Activated effector memory CD4-positive, alpha-beta T cell treated with Interleukin-2 at 50 U/mL for 16 hours (primary cell): ENCODE measurements at regions not wholly inside any gene's neighbourhood (a gene's known extent, or its start where the extent isn't known, plus 50 kb on each side); places are given as distances from the start of the nearest gene placed in this dataset.
"Not testable (repeated sequence)": the region's sequence is repeated elsewhere in the genome, so short reads cannot be mapped to it uniquely, and the experiment has no call there.

Source experiments
- DNase-seq: peaks from one replicate; pipeline ENCODE4 v3.0.0-alpha.2; 2020

GRCh38 chr14:65975865-65976264 is 510.3 kb upstream of the CCDC196 start:
- no peak for DNase-seq

- DNase-seq, result no peak
Measured at GRCh38 chr14:65976761-65977404, 509.3 kb upstream of the CCDC196 start.

DNA sequence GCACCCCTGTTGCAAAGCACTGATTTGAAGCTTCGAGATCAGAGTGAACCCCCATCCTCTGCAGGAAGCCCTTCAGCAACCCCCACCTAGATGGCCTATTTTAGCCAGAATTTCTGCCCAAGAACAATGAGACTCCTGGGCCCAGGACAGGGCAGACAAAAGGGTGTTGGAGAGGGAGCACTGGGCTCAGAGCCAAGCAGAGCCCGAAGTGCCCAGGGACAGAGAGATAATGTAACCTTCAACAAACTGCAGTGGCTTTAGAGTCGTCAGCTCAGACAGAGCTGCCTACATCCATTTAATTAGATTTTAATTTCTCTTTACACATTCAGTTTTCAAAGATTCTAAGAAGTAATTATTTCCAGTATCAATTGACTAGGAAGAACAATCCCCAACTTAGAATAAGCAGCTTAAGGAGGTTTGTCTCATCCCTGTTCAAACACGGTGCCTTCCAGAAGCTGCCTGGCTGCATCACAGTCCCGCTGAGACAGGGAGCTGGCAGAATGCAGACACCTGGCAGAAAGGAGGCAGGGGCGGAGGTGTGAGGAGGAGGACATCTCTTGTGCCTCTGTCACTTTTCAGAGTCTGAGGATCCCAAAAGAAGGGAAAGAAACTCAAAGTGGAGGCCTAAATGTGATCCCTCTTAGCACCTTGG is 504.9 kb upstream of the CCDC196 start:
- DNase-seq, result no peak

GRCh38 chr14:65986041-65986440 is 500.1 kb upstream of the CCDC196 start:
- DNase-seq, result no peak

- DNase-seq, result no peak
Measured at GRCh38 chr14:65989981-65990380, 496.2 kb upstream of the CCDC196 start.

- DNase-seq, result no peak
Measured at GRCh38 chr14:65991104-65991503, 495.1 kb upstream of the CCDC196 start.

- DNase-seq, result not testable (repeated sequence)
Measured at GRCh38 chr14:65991935-65992334, 494.2 kb upstream of the CCDC196 start.

GRCh38 chr14:65993103-65993502 is 493.1 kb upstream of the CCDC196 start:
- DNase-seq, result no peak

DNA sequence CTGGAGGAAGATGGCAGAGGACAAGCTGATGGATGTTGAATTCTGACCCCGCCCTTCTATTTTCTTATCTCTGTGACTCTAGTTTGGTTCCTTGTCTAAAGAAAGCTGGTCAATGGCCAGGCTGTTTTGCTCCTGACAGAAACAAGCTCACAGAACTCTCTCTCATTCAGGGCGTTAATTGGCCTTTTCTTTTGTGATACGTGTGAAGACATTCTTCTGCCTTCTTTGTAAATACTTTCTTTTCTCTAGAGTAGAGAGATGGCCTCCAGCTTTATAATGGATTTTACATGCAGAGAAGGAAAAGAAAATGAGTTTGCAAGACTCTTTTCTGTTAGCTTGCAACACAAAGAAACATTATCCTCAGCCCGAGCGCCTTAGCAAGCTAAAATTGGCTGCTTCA is 492.2 kb upstream of the CCDC196 start:
- DNase-seq, result no peak

DNA sequence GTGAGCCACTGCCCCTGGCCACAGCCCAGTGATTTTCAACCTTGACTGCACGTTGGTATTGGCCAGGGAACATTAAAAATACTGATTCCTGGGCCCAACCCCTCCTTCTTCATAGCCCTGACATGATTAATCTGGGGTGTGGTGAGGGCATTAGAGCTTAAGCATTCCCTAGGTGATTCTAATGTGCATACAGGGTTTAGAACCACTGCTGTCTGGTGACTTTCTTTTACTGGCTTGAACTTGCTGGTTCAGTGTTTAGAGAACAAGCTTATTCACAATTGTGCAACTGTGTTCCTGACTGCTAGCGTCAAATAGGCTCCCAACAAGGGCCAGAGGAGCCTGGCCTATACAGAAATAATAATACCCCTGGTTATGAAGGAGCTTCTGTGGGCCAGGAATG is 488.8 kb upstream of the CCDC196 start:
- DNase-seq, result no peak

- DNase-seq, result no peak
Measured at GRCh38 chr14:65999865-66000264, 486.3 kb upstream of the CCDC196 start.

- no peak for DNase-seq
Measured at GRCh38 chr14:66000766-66001165, 485.4 kb upstream of the CCDC196 start.

DNA sequence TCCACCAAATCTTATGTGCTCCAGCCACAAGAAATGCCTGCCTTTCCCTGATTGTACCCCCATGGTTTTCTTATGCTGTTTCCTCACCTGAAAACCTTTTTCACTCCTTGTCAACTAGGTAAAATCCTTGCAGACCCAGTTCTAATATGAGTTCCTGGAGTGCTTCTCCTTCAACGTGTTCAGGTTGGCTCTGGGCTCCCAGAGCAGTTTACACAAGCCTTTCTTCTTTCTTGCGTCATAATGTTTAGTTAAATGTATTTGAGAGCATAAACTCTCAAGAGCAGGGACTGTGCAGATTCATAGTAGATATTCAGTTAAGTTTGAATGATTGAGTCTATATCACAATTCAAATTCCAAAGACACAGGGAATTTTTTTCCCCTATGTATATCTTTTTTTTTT is 484.8 kb upstream of the CCDC196 start:
- DNase-seq, result no peak

DNA sequence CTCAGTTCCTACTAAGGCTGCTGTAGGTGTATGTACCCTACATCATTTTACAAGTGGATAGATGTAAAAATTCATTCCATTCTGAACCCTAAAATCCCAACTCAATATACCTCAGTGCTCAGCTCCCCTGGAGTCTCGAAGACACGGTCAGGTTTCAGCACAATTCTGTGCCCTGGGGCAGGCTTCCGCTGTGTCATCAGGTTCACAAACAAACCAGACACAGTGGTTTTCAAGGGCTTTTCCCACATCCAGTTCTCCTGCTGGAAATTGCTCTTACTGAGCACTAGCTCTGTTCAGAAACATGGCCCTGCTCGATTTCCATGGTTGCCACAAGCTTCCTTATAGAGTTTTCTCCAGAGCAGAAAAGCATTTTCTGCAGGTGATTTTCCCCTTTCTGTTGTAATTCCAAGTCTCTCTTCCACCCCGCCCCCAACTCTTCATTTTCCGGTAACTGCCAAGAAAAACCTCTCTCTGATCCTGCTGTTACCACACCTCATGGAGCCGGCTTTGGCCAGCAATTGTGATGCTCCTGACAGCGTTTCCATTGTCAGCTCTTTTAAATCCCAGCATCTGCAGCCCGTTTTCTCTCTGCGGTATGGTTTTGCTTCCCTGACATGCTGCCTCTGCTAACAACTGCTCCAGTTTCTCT is 483.0 kb upstream of the CCDC196 start:
- DNase-seq, result no peak

GRCh38 chr14:66005900-66006434 is 480.2 kb upstream of the CCDC196 start:
- DNase-seq, result no peak

DNA sequence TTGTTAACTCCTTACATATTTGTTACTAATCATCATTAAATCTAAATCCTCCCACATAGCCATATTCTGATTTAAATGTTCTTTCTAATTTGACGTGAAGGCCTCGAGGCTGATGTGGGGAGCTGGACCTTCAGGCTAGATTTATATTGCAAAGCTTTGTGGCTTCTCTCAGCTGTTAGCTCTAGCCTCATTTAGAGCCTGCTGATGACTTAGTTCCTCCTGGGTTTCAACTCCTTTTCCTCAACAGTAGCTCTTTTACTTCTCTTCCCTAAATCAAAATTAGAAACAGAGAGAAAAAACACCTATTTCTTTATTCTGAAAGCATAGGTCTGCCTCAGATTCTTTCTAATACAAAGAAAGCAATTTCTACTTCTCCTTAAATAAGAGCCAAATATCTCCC is 477.5 kb upstream of the CCDC196 start:
- no peak for DNase-seq

DNA sequence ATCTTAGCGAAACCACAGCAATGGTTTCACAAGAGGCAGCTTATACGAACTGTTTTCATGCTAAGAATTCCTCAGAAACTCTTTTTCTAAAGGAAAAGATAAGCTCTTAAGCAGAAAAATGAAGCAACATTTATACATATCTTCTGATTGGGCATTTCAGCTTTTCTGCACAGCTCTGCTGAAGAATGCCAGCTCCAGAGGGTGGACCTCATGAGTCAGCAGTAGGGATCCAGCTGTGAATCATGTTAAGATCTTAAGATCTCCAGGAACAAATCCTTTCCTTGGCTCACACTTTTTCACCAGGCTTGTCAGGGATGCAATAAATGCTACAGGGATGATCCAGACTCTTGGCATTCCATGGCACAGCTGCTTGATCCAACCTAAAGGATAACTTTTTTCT is 477.1 kb upstream of the CCDC196 start:
- no peak for DNase-seq

- DNase-seq, result no peak
Measured at GRCh38 chr14:66010695-66011094, 475.5 kb upstream of the CCDC196 start.

GRCh38 chr14:66011855-66012254 is 474.3 kb upstream of the CCDC196 start:
- DNase-seq, result no peak

GRCh38 chr14:66013607-66014006 is 472.6 kb upstream of the CCDC196 start:
- DNase-seq, result not testable (repeated sequence)

GRCh38 chr14:66015071-66015780 is 470.9 kb upstream of the CCDC196 start:
- DNase-seq, result no peak

GRCh38 chr14:66017927-66018326 is 468.2 kb upstream of the CCDC196 start:
- no peak for DNase-seq

GRCh38 chr14:66022526-66022925 is 463.6 kb upstream of the CCDC196 start:
- no peak for DNase-seq

DNA sequence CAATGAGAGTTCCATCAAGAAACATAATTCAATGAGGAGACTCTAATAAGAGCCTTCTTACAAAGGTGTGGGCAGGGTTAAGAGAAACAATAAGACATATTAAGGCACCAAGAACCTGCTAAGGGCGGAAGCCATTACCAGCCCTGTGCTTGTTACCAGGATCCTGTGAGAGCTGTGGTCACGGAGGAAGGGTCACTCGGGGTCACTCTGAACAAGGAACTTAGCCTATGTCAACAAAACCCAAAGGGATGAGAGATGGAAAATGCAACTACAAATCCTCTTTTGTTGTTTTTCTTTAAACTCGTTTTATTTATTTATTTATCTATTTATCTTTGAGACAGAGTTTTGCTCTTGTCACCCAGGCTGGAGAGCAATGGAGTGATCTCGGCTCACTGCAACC is 460.4 kb upstream of the CCDC196 start:
- no peak for DNase-seq
